GM18511 (cell line): ENCODE measurements at regions not wholly inside any gene's neighbourhood (a gene's known extent, or its start where the extent isn't known, plus 50 kb on each side); places are given as distances from the start of the nearest gene placed in this dataset.
A peak's percentile ranks its signal among the peaks of the same experiment; 100 is the strongest.
"Not testable (repeated sequence)": the region's sequence is repeated elsewhere in the genome, so short reads cannot be mapped to it uniquely, and the experiment has no call there.

Experiments used
- ATAC-seq: cut with Tn5 transposase; IDR thresholded peaks from one replicate; pipeline ENCODE4 v1.9.1; 2021; ENCODE audit warnings: mild to moderate bottlenecking, moderate library complexity; ENCODE audit not compliant: unreplicated experiment

DNA sequence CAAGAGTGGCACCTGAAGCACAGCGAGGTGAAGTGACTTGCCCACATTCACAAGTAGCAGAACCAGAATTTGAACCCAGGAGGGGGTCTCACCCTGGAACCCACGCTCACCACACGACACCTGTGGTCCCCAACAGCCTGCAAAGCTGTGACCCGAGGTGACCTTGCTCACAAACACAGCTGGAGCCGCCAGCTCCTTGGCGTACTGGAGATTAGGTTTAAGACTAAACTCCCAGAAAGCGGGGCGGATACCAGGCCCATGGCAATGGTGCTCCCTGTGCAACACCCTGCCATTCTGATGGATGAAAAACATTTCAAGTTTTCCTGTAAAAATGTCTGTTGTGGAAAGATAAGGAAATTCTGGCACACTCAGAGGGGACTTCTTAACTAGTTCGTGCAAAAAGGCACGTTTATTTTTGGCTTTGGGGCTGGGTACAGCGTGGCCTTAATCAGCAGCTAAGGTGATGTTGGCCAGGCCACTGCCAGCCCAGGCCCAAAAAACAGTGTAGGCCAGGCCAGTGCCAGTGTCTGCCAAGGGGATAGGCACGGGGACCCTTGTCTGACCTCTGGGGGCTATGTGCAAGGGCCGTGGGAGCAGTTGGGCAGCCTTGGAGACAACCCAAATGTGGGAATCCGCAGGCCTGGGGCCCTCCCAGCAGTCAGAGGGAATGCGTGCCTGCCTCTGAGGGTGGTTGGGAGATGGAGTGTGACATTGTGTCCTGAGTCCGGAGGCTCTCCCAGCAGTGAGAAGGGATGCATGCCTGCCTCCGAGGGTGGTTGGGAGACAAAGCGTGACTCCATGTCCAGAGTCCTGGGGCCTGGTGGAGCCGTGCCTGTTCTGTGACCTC lies 185.0 kb upstream of the HS6ST1 start:
- no peak for ATAC-seq

DNA sequence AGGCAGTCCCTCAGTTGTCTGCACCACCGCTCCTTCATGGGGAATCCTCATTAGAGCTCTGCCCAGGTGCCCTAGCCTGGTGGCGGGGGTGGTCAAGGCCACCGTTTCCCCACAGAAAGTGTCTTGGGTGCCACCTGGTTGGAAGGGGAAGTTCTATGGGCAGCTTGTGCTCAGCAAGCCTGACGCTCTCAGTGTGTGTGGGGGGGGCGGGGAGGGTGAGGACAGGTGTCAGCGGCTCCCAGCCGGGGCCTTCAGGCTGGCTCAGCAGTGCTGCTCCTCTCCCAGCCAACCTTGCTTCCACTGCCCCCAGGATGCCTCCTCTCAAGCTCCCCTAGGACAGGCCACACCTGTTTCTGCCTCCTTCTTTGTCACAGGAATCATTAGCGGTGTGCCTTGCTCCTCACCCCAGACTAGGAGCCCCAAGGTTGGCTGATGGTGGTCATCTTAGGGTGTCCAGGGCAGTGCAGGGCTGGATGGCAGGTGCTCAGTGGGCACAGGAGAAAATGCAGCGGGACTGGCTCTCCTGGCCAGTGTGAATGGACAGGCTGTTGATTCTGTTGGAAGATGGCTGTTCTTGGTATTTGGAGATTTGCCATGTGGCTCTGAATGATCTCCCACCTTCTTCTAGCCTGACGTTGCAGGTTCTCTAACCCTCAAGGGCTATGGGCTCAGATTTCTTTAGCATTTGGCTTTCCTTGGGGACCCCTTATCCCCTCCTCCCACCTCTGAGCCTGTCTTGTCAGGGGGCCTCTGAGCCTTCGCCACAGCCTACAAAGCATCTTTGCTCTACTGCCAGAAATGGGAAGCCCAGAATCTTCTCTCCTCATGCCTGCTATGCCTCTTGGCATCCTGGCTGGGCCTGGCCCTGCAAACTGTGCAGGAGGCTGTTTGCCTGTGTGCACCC lies 185.8 kb upstream of the HS6ST1 start:
- ATAC-seq, result peak; percentile 71

DNA sequence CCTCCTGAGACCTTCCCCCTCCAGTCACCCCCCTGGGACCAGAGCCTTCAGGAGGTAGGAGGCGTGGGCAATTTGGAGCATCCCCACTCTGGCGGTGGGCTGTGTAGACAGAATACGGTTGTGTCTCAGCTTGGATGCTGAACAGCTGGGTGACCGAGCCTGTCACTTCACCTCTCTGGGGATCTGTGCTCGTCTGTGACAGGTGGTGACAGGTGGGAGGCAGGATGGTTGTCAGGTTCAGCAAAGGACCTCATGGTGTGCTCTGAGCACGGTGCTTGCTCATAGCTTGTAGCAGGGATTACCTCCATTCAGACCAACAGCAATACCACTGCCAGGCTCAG lies 186.5 kb upstream of the HS6ST1 start:
- ATAC-seq, result no peak

DNA sequence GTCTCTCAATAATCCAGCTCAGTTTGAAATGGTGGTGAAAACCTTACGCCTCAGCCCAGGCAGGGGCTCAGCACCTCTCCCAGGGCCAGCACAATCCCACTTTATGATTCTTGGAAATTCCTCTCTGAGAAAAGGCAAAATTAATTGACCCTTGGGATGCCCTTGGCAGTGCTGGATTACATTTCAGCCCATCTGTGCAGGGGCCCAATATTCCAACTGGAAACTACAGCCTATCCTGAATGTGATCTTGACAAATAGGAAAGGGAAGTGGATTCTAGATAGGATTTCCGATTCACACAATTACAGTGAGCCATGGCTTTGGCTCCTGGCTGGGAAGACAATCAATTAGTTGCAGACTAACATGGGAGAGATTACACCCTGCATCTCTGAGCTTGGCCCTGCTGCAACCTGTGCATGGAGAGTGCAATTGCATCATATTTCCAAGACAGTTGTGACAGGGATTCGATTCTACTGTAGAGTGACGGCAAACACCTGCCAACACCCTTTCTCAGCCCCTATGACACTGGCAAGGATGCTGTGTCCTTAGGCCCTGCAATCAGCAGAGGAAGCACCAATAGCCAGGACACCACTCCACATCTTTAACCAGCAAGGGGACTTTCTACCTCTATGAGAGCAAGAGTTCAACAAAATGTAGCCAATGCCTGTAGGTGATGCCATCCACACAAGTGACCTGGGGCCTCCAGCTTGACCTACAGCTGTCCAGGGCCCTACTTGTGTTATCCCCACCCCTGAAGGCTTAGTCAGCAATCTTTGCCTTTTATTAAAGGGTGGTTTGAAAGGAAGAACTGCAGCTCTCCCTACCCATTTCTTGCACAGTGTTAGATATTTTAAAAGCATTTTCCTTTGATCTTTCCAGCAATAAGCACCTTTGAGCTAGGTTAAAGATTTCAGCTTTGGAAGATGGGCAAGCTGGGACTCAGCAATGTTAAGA lies 187.2 kb upstream of the HS6ST1 start:
- ATAC-seq, result no peak

DNA sequence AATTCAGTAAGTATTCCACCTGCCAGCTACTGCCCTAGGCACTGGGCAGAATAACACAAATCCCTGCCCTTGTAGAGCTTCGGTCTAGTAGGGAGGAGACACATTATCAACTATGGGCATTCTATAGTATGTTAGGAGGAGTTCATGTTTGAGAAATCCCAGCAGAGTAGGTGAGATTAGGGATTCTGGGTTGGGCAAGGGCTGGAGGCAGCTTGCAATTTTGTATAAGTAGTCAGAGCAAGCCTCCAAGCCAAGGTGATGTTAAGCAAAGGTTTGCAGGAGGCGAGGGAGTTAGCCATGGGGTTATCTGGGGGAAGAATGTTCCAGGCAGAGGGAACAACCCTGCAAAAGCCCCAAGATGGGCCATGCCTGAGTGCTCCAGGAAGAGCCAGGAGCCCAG lies 187.9 kb upstream of the HS6ST1 start:
- no peak for ATAC-seq

DNA sequence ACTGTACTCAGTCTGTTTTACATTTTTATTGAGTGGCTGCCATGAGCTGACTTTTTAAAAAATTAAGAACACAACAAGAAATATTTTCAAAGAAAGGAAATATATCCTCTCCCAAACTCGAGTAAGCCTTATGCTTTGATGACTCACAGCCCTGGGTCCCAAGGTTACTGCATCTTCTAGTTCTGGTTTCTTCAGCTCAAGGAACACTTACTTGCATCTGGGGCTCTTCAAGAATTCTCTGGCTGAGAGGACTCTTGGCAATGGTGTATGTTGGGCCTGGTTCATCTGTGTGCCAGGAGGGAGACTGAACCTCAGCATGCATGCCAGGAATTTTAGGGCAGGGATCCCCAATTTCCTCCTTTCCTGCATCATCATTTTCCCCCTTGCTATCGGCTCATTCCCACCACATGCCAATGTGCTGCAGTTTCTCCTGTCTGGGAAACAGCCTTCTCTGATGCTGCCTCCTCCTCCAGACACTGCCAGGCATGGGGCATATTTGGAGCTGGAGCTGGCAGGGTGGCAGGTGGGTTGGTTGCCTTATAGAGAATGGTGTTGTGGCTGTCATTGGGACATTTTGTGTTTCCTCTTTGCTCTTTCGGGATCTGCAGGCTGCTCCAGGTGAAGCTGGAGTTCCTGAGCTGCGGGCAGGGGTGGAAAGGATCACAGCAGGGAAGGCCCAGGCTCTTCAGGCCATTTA lies 192.2 kb upstream of the HS6ST1 start:
- ATAC-seq, result no peak

DNA sequence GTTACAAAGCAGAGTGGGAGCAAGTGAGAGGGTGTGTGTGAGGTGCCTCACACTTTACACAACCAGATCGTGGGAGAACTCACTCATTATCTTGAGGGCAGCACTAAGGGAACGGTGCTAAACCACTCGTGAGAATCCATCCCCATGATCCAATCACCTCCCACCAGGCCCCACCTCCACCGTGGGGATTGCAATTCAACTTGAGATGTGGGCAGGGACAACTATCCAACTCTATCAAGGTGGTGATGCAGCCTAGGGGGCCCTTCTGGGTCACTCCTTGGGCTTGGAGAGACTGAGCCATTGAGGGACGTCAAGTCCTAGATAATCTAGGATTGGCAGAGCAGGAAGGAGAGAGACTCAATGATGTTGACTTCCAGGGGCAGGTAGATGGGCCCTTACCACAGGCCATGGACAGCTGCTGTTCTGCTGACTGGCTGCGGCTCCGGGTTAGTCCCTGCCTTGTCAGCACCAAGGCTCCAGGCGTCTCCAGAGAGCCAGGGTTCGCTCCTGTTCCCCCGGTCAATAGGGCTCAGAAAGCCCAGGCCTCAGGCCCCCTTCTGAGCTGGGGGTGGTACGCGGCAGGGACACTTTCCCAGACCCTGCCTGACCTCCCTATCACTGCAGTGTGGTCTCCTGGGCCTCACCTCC lies 193.2 kb upstream of the HS6ST1 start:
- ATAC-seq, result no peak

DNA sequence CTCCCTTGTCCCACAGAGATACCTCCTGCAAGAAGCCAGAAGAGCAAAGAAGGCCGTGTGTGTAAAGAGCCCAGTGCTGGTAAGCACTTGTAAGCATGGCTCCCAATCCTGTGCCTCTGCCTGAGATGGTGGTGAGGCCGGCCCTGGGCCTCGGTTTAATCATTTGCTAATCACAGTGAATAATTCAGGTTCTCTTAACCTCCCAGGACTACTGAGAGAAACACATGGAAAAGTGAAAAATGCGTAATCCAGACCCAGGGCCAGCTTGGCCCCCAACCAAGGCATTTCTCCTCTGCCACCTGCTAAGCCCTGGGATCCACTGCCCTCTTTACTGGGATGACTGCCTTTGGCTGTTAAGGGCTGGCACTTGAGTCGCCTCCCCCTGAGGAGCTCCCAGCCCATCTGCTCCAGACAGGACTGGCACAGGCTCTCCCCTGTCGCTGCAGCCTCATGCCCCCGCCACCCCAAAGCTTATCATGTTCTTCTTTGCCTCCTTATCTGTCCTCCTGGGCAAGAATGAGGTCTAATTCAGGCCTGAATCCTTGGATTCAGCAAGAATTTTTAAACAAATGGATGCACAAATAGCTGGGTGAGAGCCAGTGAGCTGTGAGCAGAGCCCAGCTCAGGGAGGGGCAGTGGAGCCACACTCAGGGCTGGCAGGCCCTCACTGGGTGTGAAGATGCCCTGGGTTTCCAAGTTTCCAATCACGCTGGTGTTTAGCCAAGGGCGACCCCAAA lies 193.9 kb upstream of the HS6ST1 start:
- no peak for ATAC-seq

DNA sequence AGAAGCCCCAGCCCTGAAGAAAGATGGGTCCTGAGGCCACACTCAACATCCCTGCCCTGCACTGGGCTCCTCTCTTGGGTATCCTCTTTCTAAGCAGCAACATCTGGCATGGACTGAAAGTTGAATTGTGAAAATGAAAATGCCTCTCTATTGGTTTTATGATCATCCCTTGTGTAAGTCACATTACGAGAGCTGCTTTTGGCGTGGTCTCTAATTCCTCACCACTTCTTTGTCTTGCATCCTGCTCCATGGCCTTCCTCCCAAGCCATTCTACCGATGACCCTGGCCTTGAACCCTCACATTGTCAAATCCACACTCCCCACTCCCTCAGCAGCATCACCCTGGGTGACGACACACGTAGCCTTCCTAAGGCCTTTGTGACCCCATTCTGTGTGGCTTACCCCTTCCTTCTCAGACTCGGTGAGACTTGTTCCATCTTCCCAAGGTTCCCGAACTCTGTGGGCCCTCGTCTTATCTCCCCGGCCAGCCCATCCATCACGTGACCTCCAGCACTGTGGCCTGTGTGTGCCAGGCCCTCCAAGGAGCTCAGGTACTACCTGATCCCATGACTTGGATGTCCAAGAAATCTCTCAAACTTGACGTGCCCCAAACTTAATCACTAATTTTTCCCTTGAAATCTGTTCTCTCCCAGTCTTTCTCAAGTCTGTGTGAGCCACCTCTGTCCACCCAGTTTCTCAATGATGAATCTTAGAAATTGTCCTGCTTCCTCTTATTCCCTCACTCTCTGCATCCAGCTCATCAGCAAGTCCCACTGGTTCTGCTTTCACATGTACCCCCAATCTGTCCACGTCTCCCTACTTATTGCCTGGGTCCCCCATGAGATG lies 194.7 kb upstream of the HS6ST1 start:
- ATAC-seq, result peak; percentile 46

DNA sequence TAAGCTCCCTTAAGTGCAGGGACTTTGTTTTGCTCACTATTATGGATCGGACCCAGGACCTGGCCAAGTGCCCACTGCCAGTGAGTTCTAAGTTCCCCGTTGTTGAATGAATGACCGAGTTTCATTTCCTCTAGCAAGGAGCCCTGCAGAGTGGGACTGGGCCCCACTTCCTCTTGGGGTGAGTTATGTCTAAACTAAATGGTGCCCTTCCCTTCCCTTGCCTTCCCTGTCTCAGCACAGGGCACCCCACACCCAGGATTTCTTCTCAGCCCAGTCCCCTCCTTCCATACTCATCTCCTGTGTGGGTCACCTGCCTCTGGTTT lies 195.3 kb upstream of the HS6ST1 start:
- ATAC-seq, result peak; percentile 97

DNA sequence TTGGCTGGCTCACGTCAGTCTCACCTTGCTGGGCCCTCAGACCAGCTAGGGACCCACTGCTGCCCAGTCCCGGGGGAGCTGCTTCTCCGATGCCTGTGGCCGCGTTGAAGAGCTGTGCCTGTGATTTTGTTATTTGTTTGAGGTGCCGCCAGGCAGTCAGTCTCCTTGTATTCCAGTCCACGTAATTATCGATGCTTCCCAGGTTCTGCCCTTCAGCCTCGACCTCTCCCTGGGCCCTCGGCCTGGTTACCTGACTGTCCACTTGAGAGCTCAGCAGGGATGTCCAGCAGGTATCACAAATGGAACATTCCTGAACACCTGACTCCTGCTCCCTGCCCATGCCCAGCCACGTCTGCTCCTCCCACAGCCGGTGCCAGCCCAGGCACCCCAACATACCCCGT lies 195.9 kb upstream of the HS6ST1 start:
- no peak for ATAC-seq

DNA sequence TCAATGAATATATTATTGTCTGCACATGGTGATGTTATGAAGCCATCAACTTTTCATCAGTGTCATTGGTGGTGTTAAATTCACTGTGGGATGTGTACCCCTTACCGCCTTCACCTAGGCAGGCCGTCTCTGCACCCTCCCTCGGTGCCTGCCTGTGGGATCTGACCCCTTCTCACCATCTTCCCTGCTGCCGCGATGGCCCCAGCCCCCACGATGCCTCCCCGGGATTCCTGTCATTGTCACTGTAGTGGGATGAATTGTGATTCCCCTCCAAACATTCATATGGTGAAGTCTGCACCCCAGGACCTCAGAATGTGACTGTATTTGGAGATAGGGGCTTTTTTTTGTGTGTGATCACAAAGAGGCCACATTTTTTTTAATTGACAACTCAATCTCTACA lies 198.3 kb upstream of the HS6ST1 start:
- no peak for ATAC-seq

DNA sequence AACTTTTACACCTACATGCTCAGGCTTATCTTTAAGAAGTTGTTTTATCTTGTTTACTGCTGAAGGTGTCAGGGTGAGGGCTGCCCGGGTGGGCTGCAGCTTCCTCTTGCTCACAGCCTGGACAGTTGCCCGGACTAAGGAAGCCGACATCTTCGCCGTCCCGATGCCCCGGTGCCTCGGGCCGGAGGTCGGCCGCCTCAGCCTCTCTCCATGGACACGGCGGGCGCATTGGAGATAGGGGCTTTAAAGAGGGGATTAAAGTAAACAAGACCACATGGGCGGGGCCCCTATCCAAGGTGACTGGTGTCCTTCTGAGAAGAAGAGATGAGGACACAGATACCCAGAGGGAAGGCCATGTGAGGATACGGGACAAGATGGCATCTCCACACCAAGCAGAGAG lies 200.4 kb upstream of the HS6ST1 start:
- ATAC-seq, result not testable (repeated sequence)

DNA sequence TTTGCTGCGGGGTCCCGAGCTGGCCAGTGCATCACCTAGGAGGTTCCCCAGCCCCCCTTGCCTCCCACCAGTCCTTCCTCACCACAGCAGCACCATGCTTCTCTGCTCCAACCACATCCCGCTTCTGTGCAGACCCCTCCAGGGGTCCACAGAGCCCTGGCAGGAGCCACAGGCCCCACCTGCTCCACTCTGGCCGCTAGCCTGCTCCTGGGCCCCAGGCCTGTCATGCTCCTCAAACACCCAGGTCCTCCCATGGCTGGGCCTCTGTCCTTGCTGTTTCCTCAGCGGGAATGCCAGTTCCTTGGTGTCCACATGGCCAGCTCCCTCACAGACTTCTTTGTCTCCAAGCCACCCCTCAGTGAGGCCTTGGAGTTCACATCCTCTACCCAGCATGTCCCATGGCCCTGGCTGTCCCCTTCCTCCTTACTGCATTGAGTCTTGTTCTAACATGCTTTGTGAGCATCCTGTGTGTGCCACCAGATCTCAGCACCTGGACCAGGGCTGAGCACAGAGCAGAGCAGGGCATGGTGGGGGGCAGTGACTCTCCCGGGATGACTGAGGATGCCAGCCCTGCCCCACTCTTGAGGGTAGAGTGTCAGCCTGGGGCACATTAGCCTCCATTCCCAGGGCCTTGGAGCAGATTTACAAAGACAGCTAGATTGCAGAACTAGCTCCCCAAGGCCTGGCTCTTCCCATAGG lies 201.0 kb upstream of the HS6ST1 start:
- no peak for ATAC-seq

DNA sequence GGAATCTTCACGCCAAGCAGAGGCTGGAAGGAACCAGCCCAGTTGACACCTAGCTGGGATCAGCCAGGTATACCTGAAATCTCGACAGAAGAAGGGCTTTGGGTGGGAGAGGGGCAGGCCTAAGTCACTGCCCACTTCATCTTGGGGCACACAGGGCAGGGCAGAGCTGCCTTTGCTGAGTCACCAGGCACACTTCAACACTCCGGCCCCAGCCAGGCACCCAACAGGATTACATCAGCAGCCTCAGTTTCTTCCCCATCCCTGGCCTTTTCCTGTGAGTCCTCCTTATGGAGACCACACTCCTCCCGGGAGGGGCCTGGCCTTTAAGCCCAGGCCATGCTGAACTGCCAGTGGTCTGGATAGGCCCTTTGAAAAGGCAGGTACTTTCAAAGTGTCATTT lies 201.7 kb upstream of the HS6ST1 start:
- ATAC-seq, result peak; percentile 24

DNA sequence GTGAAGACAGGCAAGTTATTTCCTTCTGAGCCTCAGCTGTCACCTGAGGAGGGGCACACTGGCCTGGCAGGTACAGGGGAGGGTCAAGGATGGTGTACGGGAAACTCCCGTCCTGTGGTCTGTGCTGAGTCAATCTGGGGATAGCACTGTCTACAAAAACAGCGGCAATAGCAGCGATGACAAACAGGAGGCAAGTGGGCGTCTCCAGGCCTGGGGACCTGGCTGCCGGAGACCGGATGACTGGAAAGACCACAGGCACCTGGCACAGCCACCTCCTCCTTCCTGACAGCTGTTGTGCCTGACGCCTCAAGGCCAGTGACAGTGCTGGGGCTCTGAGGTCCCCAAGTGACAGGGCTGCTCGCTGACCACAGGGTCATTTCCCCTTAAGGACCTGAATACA lies 202.1 kb upstream of the HS6ST1 start:
- peak; percentile 94 for ATAC-seq

DNA sequence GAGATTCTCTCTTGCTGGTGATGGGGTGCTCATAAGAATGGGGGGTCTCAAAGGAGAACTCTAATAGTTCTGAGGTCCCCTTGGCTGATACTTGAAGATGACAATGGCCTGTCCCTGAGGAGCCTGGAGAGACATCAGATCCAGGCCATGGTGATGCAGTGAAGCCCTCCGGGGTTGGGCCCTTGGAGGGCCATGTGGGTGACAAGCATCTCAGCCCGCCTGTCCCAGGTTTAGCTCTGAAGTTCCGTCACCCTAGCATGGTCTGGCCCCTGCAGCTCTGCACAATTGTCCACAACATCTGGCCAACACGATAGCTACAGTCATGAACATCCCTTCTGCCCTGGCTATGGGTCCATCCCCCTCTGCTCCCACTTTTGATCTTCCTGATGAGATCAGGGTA lies 202.8 kb upstream of the HS6ST1 start:
- no peak for ATAC-seq

DNA sequence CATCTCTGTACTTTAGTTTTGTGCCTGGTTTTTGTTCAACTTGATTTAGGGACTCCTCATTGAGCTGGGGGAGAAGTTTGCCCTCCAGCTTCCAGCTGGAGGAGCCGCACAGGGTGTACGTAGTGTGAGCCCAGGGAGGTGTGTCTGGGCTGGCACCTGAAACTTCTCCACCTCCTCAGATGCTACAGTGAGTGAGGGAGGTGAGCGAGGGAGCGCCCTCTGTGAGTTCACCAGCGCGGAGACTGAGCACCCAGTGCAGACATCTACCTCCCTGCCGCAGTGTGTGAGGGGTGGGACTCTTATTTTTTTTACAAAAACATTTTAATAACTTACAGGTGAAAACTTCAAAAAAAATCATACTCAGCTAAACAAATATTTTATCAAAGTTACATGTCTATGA lies 204.2 kb upstream of the HS6ST1 start:
- ATAC-seq, result no peak
